HT-29 (cell line): ENCODE measurements at regions not wholly inside any gene's neighbourhood (a gene's known extent, or its start where the extent isn't known, plus 50 kb on each side); places are given as distances from the start of the nearest gene placed in this dataset.

Source experiments
- DNase-seq: peaks from one replicate; pipeline ENCODE4 v3.0.0-alpha.2; 2015; ENCODE audit warnings: low spot score

DNA sequence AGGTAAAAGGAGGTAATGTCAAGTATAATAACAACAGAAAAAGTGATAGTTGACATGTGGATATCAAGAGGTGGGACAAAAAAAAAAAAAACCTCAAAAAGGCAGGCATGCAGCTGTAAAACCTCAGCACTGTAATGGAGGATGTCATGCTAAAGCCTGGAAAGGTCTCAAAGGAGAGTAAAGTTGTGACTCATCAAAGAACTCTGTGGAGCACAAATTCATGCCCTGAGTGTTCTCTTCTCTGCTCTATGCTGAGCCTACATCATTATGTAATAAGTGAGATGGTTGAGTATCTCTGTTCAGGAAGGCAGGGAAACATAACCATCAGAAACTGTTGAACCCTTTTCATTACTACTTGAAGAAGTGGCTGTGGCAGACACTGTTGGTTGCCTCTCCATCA, 597.8 kb downstream of the BCOR start:
- no peak for DNase-seq

DNA sequence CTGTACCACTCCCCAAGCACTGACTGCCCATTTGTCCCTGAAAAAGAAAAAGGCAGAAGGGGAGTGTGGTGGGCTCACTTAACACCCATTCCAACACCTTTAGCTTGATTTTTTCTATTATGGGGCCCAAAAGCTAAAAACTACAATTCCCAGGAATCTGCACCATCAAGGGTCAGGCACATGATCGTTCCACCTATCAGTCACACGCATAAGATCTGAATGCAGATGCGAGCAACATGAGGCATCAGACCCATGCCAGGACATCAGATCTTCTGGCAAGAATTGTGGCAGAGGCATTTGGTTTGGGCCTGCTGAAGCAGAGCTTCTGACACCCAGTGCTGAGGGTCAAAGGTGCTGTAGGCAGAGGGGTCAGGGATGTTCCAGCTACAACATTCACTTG, 595.9 kb downstream of the BCOR start:
- no peak for DNase-seq

DNA sequence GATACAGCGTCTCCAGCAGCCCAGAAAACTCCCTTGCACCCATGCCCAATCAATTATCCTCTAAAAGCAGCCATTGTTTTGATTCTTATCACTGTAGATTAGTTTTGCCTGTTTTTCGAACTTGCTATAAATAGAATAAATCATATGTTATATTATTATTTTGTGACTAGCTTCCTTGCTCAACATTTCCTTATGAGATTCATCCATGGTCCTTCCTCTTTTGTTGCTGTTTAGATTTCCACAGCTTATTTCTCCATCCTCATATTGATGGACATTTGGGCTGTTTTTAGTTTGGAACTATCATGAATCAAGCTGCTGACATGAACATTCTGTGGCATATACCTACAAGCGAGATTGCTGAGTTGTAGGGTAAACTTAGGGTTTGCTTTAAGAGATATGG, 595.3 kb downstream of the BCOR start:
- no peak for DNase-seq

DNA sequence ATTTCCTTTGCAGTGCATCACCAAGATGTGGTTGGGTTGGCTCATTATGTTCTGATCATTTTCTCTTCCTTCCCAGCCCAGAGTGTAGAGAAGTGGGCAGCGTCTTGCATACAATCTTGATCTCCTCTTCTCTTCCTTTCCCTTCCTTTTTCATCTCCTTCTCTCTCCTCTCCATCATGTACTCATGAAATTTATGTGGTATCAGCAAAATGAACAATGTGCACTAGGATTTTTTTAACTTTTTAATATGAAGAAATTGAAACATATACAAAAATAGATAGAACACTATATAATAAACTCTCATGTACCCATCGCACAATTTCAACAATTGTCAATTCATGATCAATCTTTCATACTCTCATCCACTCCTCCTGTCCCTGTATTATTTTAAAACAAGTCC, 593.5 kb downstream of the BCOR start:
- no peak for DNase-seq

DNA sequence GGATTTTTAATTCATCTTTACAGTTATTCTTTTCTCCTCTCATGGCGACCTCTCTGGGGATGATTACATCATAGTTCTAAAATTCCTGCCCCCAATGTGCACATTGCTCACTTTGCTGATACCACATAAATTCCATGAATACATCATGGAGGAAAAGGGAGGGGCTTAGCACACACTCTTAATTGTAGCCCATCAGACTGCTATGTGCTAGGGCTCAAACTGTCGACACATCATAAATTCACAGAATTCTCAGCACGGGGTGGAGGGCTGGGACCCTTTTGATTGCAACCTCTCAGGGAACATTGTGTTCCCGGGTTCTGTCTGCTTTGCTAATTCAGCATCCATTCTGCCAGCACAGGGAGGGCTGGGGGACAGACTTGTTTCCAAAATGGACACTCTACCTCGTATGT, 592.9 kb downstream of the BCOR start:
- no peak for DNase-seq

DNA sequence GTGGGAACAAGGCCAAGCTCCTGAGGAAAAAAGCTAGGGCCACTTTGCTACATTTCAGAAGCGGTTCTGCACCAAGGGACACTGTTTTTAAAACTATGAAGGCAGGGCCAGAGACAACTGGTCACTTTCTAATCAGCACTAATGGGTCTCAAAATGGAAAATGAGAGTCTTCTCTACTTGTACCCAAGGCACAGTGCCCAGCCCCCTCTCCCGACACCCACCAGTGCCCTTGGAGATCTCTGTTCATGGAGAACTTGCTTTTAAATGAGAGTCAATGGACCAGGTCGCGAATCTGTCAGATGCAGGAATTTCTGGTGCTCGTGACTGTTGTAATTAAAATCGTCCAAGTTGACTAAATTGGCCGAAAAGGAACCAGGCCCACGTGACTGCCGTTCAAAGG, 591.6 kb downstream of the BCOR start:
- no peak for DNase-seq

DNA sequence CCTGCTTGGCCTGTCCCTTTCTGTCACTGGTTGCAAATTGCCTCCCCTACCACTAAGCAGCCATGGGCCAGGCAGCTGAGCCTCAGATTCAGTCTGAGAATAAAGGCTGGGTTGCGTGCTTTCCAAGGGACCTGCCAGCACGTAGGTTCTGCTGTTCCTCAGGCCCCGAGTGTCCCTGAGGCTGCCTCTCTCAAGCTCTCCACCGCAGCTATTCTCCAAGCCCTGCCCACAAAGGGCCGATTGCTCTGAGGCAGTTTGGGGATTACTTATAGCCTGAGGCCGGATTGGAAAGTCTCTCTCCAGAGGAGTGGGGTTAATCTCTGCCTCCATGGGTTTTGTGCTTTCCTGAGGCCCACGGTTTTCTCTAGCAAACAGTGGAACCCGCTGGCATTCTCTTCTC, 590.7 kb downstream of the BCOR start:
- DNase-seq: no peak

DNA sequence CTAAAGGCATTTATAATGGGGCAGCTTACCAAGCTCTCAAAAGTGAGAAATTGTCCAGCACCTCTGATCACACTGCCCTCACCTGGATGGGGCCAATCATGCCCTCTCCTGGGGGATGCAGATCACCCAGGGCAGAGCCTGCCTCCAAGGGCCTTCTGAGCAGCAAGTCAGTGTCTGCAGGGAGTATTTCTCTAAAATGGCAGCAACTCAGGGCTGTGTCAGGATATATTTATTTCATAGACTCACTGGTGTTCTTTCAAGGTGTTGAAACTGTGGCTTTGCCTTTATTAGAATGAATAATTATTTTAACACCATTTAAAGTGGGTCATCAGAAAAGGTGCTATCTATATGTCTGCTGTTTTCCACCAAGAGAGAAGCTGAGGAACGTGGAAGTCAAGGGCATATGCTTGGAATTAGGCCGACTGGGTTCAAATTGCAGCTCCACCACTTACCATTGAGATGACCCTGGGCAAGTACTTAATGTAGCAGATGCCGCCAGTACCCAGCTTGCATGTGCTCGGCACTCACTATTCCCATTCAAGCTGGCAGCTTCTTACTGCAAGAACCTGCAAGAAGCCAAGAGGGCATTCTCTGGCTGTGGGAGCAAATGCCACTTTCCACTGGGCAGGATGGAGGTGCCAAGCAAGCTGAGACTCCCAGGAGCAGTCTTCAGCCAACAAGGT, 590.0 kb downstream of the BCOR start:
- no peak for DNase-seq

DNA sequence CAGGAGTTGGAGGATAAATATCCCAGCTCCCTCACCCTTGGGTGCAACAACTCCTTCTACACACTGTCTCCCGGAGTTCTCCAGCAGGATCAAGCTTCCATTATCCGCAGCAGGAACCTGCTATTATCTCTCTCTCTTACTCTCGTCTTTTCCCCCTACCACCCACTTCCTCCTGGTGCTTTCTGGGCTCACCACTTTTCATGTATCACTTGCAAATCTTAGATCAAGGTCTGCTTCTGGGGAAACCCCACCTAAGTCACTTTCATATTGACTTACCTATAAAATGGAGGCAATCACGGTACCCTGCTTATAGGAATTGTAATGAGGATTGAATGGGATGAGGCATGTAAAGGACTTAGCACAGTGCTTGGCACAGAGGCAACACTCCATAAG, 589.5 kb downstream of the BCOR start:
- no peak for DNase-seq

DNA sequence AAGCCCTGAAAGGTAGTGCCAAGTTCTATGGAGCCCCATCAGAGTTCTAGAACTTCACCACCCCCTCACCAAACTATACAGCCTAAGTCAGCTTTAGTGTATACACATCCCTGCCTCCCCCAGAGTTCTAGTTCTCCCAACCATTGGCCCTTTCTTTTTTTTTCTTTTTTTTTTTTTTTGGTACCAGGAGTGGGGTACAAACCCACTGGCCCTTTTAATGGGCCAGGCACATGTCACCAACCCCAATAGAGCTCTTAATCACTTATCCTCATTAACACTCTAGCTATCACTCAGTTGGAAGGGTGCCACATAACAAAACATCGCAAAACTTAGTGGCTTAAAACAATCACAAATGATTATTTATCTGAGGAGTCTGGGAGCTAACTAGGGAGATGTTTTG, 588.6 kb downstream of the BCOR start:
- DNase-seq: no peak

DNA sequence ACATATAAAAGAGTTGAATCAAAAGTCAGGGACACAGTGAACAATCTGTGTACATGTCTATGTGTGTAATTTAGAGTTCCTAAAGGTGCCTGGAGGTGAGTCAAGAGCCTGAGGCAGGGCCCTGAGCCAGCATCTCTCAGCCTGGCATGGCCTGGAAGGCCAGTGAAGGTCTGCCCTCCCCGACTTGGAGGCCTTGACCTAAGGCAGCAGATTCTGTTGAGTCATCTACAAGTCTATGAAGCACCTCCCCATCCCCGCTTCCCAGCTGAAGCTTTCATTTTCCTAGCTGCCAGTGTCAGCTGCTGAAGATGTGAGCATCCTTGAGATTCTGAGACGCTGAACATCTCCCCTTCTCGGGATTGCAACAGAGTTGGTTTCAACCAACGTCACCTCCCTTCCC, 583.9 kb downstream of the BCOR start:
- no peak for DNase-seq

DNA sequence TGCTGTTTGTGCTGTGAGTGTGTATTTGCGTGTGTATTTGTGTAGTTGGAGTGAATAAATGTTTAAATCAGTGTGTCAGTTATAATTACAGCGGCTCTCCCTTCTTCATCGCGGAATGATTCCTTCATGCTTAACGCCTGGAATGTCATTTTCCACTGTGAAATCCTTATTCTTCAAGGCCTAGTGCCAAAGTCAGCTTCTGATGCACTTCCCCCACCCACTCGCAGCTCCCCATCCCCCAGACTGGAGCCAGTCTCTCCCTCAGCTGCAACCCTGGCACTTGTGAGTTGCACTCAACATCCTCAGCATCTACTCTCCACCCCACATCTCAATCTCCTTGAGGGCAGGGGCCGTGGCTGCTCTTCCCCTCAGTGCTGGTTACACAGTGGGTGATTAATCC, 583.0 kb downstream of the BCOR start:
- DNase-seq: no peak

DNA sequence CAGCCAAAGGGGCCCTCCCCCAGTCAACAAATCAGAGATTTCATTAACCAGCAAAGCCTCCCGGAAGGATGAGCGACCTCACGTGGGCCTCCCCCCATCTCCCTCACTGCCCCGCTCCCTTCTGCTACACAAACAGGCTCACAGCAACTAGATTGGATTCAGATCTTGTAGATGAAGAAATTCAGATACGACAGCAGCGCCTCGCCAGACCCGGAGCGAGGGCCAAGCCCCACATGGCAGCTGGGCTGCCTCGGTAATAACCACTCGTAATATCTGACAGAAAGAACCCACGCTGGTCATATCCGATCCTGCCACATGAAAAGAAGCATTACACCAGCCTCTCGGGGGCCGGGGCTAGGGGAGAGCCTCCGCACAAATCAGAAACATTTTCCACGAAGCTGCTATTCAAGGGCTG, 581.3 kb downstream of the BCOR start:
- DNase-seq: no peak

DNA sequence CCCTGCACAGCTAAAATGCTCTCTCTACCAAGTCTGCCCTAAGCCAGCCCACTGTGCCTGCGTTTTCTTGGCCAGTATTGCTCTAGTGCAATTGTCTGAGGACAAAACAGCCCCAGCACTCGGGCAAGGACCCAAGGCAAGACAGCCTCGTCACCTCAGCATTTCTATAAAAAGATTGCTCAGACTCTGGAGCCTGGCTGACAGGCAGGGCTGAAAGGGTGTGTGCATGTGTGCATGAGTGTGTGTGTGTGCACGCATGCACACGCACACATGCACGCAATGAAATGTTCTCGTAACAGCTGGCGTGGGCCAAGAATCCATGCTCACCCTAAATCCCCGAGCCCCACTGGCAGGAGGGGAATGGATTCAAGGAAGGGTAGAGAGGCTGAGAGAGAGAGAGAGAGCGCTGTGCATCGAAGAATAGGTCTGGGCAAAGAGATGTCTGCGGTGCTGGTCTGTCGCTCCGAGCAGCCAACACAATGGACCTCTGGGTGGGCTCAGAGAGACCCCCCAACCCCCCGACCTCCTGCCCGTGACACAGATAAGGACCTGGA, 579.2 kb downstream of the BCOR start:
- no peak for DNase-seq

DNA sequence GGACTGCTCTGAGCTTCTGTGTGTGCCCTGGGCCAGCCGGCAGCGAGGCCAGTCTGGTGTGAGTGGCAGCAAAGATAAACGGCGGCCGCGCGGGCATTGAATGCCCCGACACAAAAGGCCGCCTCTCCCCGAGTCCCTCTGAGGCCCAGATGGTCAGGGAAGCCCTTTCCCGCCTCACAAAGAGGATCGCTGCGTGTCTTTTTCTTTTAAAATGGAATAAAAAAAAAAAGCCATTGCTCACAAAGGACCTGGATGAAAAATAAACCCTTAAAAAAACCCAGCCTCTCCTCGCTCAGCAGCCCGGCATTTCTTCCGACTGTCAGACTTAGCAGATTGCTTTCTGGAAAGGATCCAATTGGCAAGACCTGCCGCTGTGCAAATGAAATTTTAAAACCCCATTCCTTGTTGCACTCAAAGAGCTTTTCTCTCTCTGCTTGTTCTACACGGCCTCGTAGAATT, 578.7 kb downstream of the BCOR start:
- DNase-seq: no peak

DNA sequence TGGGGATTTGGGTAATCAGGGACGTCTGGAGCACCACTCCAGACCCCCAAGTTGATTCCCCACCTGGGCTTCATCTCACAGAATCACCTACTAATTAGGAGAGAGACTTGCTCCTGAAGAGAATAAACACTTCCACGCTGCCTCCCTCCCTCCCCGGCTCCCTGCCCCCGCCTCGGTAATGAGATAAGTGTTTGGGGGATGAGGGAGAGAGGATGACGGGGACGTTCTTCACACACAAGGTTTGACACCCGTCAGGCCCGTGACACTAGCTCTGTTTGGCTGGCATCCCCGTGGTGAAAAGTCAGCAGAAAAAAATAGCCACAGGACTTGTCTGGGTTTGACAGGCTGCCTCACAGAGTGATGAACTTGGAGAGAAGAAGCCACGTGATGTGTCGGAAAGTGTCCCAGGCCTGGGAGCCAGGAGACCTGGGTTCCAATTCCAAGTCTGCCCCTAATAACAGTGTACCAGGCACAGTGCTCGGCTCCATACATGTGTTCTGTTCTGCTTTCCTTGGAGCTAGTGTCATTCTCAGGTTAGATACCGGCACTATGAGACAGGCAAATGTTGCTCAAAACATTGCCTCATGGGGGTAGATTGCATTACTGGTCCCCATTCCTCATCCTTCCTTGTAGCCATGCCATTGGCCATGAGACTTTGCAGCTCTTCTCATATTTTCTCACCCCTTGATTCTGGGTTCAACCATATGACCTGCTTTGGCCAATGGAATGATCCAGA, 578.0 kb downstream of the BCOR start:
- no peak for DNase-seq

DNA sequence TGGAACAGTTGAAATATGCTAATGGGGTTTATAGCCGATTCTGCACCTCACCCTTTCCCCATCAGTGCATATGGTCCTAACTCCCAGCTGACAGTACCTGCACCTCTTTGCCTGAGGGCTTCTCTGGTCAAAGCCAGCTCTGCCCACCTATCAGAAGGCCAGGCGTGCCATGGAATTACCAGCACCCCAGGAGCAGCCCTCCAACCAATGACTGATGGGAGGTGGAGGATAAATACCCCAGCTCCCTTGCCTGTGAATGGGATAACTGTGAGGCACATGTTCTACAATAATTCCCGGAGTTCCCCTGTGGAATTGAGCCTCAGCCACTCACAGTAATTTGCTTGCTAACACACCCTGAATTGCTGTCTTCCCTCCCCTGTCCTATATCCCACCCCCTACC, 572.0 kb downstream of the BCOR start:
- DNase-seq: no peak

DNA sequence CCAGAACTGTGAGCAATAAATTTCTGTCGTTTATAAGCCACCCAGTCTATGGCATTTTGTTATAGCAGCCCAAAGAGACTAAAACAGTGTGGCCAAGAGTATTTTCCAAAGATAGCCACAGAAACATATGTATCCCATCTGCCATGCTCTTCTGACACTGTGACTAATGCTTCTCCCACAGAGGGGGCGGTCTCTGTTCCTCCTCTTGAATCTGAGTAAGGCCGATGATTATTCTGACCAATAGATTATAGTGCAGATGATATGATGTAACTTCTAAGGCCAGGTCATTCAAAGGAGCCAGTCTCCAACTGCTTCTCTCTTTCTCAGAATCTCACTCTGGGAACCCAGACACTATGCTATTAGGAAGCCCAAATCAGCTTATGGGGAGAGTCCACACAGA, 570.7 kb downstream of the BCOR start:
- DNase-seq: no peak

DNA sequence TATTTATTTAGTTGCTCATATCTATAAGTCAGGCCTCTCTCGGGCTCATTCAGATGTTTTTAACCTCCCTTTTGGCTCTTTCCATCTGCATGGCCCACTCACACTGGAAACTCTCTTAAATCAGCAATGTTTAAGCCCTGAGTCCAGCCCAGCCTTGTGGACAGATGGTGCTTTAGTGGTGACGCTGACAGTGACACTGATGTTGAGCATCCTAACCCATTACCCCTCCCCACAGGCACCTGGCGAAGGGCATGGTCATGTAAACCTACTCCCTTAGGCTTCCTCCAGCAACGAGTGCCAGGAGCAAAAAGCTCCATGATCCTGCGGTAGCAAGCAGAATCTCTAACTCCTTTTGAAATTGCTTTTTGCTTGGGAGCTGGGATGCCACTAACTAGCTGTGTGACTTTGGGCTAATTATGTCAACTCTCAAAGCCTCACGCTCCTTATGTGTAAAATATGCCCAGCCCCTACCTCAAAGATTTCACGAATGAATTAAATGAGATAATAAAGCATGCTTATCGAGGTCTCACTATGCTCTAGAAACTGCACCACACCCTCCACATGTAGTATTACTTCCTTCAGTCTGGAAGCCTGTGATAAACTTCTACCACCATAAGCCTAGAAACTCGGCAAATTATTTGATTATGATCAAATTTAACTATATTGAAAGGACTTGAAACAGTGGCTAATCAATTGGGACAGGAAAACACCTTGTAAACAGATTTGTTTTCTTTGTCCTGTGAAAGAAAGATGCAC, 569.4 kb downstream of the BCOR start:
- no peak for DNase-seq

DNA sequence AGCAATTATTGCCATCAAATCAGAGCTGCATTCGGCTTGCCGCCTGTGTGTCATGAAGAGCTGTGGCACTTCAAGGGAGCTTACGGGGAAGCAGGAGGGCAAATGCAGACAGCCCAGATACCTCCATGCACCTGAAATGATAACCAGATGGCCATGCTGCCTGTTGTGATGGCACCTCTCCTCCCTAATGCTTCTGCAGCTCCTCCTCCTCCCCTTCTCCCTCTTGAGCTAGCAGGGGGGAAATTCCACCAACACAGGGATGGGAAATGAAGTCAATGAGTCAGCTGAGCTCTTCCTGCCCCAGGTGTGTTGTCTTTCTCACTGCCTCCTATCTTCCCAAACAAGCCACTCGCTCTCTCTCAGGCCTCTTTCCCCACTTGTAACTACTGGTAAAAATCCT, 565.0 kb downstream of the BCOR start:
- no peak for DNase-seq

DNA sequence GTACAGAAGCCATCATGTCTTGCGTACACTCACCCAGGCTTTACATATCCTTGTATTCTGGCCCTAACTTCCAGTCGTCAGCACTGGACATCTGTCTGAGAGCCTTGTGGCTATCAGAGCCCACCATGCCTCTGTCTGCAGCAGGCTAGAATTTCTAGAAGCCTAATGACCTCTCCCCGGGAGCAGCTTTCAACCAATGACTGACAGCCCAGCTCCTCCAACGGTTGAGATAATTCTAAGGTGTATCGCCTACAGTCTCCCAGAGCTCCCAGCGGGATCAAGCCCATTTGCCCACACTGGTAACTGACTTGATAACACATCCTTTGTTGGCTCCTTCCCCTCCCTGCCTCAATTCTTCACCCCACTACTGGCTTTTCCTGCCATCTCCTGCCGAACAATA, 562.8 kb downstream of the BCOR start:
- DNase-seq: no peak

DNA sequence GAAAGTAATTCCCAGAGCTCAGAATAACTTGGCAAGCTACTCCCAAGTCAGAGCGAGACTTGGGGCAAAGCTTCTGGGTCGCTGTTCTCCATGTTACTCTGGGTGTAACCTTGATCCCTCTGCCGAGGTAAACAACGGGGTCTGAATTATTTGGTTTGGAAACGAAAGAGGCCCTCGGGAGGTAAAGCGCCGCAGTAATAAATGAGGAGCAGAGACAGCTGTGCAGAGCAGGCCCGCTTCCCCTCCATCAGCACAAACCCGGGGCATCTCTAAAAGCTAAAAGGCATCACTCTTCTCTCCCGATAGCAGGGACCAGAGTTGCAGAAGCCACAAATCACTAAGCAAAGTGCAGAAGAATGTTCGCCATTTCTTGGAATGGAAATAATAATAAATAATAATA, 561.5 kb downstream of the BCOR start:
- no peak for DNase-seq

DNA sequence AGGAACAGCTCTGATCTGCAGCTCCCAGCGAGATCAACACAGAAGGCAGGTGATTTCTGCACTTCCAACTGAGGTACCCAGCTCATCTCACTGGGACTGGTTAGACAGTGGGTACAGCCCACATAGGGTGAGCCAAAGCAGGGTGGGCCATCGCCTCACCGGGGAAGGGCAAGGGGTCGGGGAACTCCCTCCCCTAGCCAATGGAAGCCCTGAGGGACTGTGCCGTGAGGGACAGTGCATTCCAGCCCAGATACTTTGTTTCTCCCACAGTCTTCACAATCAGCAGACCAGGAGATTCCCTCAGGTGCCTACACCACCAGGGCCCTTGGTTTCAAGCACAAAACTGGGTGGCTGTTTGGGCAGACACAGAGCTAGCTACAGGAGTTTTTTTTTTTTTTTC, 555.9 kb downstream of the BCOR start:
- DNase-seq: no peak
